IMR-90 (cell line): ENCODE measurements at regions not wholly inside any gene's neighbourhood (a gene's known extent, or its start where the extent isn't known, plus 50 kb on each side); places are given as distances from the start of the nearest gene placed in this dataset.

Experiments
- BHLHE40 ChIP-seq: fragments of 150-350 bp; IDR thresholded peaks from 2 replicates; pipeline ENCODE4 v1.6.1; 2016; ENCODE audit warnings: mild to moderate bottlenecking, low read depth, low read length
- CEBPB ChIP-seq: IDR thresholded peaks from 2 replicates; pipeline ENCODE4 v1.6.1; 2012; ENCODE audit warnings: low read depth, low read length, improper control_type of control experiment
- CHD1 ChIP-seq: IDR thresholded peaks from 2 replicates; pipeline ENCODE4 v1.6.1; 2012; ENCODE audit warnings: low read depth, low read length, improper control_type of control experiment
- MAFK ChIP-seq: IDR thresholded peaks from 2 replicates; pipeline ENCODE4 v1.6.1; 2012; ENCODE audit warnings: low read depth, low read length, improper control_type of control experiment
- MAZ ChIP-seq: IDR thresholded peaks from 2 replicates; pipeline ENCODE4 v1.6.1; 2012; ENCODE audit warnings: low read depth, mild to moderate bottlenecking, low read length, improper control_type of control experiment, moderate library complexity, borderline replicate concordance
- POLR2A ChIP-seq: IDR thresholded peaks from 2 replicates; pipeline ENCODE4 v1.6.1; 2012; ENCODE audit warnings: mild to moderate bottlenecking, low read depth, low read length
- RFX5 ChIP-seq: IDR thresholded peaks from 2 replicates; pipeline ENCODE4 v1.8.0; 2012; ENCODE audit warnings: low read depth, mild to moderate bottlenecking, low read length, moderate library complexity
- SMC3 ChIP-seq: fragments of 150-350 bp; IDR thresholded peaks from 2 replicates; pipeline ENCODE4 v1.6.1; 2016; ENCODE audit warnings: low read depth, mild to moderate bottlenecking, antibody characterized with exemption, low read length, moderate library complexity
- TF ChIP-seq, protein P1 (sequence below): conservative IDR thresholded peaks from 2 replicates; pipeline ENCODE4 v1.5.1; 2012; ENCODE audit warnings: mild to moderate bottlenecking, low read depth, low read length, improper control_type of control experiment
- TF ChIP-seq, protein P2 (sequence below): fragments of 150-350 bp; IDR thresholded peaks from 2 replicates; pipeline ENCODE4 v1.6.1; 2017; ENCODE audit warnings: mild to moderate bottlenecking, antibody characterized with exemption, low read length, low read depth

DNA sequence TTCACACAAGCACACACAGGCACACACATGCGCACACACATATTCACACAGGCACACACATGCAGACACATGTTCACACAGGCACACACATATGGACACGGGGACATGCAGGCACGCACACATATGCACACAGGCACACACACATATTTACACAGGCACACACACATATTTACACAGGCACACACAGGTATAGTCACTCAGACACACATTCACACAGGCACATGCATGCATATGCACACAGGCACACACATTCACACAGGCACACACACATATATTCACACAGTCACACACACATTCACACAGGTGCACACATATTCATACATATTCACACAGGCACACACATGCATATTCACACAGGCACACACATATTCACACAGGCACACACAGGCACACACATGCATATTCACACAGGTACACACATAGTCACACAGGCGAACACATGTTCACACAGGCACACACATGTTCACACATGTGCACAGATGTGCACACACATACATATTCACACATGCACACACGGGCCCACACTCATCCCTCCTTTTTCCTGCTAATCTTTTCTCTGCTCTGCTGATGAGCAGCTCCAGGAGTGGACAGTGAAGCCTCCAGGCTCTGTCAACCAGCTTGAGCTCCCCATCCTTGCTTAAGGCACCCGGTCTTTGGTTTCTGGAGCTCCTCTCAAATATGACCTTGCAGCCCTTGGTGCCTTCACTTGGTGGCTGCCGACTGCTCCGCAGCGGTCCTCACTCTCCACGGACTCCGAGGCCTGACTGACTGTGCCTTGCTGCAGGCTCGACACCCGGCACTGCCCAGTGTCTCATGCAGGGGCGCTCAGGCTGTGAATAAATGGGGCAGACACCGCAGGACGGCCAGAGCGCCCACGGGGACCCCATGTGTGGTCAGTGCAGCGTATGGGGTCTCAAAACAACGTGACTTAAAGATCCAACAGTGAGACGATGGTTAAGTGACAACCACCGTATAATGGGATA lies 581.2 kb upstream of the MGMT start:
- TF ChIP-seq POLR2A (no peak), CEBPB (no peak), SMC3 (no peak), BHLHE40 (no peak), MAFK (no peak), CHD1 (no peak), MAZ (no peak), RFX5 (no peak)
- TF ChIP-seq, protein P1, sequence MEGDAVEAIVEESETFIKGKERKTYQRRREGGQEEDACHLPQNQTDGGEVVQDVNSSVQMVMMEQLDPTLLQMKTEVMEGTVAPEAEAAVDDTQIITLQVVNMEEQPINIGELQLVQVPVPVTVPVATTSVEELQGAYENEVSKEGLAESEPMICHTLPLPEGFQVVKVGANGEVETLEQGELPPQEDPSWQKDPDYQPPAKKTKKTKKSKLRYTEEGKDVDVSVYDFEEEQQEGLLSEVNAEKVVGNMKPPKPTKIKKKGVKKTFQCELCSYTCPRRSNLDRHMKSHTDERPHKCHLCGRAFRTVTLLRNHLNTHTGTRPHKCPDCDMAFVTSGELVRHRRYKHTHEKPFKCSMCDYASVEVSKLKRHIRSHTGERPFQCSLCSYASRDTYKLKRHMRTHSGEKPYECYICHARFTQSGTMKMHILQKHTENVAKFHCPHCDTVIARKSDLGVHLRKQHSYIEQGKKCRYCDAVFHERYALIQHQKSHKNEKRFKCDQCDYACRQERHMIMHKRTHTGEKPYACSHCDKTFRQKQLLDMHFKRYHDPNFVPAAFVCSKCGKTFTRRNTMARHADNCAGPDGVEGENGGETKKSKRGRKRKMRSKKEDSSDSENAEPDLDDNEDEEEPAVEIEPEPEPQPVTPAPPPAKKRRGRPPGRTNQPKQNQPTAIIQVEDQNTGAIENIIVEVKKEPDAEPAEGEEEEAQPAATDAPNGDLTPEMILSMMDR: no peak
- TF ChIP-seq, protein P2, sequence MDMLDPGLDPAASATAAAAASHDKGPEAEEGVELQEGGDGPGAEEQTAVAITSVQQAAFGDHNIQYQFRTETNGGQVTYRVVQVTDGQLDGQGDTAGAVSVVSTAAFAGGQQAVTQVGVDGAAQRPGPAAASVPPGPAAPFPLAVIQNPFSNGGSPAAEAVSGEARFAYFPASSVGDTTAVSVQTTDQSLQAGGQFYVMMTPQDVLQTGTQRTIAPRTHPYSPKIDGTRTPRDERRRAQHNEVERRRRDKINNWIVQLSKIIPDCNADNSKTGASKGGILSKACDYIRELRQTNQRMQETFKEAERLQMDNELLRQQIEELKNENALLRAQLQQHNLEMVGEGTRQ: no peak
